ENCODE measurements at regions not wholly inside any gene's neighbourhood (a gene's known extent, or its start where the extent isn't known, plus 50 kb on each side); places are given as distances from the start of the nearest gene placed in this dataset.
"Not testable (repeated sequence)": the region's sequence is repeated elsewhere in the genome, so short reads cannot be mapped to it uniquely, and the experiment has no call there.

GRCh38 chr10:64011912-64012714 is 490.9 kb downstream of the REEP3 start:
- no peak for DNase-seq (ENCODE audit: low read depth in 2 of 2)

- DNase-seq (ENCODE audit: low read depth in 2 of 2), result no peak
These were observed 493.1 kb downstream of the REEP3 start for GRCh38 chr10:64014281-64014680.

- DNase-seq (ENCODE audit: low read depth in 2 of 2), result no peak
These were observed 502.8 kb downstream of the REEP3 start for GRCh38 chr10:64023926-64024470.

- no peak for DNase-seq (ENCODE audit: low read depth in 2 of 2)
These were observed 512.5 kb downstream of the REEP3 start for GRCh38 chr10:64033711-64034110.

GRCh38 chr10:64036321-64036930 is 515.2 kb downstream of the REEP3 start:
- no peak for DNase-seq (ENCODE audit: low read depth in 2 of 2)

- no peak for DNase-seq (ENCODE audit: low read depth in 2 of 2)
These were observed 516.0 kb downstream of the REEP3 start for GRCh38 chr10:64037071-64037661.

GRCh38 chr10:64038107-64038506 is 516.9 kb downstream of the REEP3 start:
- DNase-seq (ENCODE audit: low read depth in 2 of 2), result no peak

- no peak for DNase-seq (ENCODE audit: low read depth in 2 of 2)
These were observed 518.0 kb downstream of the REEP3 start for GRCh38 chr10:64039198-64039597.

GRCh38 chr10:64040781-64041180 is 519.6 kb downstream of the REEP3 start:
- DNase-seq (ENCODE audit: low read depth in 2 of 2), result no peak

GRCh38 chr10:64041185-64041988 is 520.2 kb downstream of the REEP3 start:
- DNase-seq (ENCODE audit: low read depth in 2 of 2), result peak; percentile 47 to 54

GRCh38 chr10:64041989-64042490 is 520.8 kb downstream of the REEP3 start:
- DNase-seq (ENCODE audit: low read depth in 2 of 2), result no peak

GRCh38 chr10:64044098-64044497 is 522.9 kb downstream of the REEP3 start:
- no peak for DNase-seq (ENCODE audit: low read depth in 2 of 2)

GRCh38 chr10:64044957-64045632 is 523.9 kb downstream of the REEP3 start:
- DNase-seq (ENCODE audit: low read depth in 2 of 2), result not testable (repeated sequence)

GRCh38 chr10:64054392-64054791 is 533.2 kb downstream of the REEP3 start:
- no peak for DNase-seq (ENCODE audit: low read depth in 2 of 2)

- DNase-seq (ENCODE audit: low read depth in 2 of 2), result no peak
These were observed 538.7 kb downstream of the REEP3 start for GRCh38 chr10:64059884-64060283.

GRCh38 chr10:64060389-64060788 is 539.2 kb downstream of the REEP3 start:
- DNase-seq (ENCODE audit: low read depth in 2 of 2), result no peak

- no peak for DNase-seq (ENCODE audit: low read depth in 2 of 2)
These were observed 541.6 kb downstream of the REEP3 start for GRCh38 chr10:64062793-64063192.

- DNase-seq (ENCODE audit: low read depth in 2 of 2), result no peak
These were observed 545.9 kb downstream of the REEP3 start for GRCh38 chr10:64067009-64067606.

GRCh38 chr10:64067859-64068258 is 546.7 kb downstream of the REEP3 start:
- DNase-seq (ENCODE audit: low read depth in 2 of 2), result no peak

GRCh38 chr10:64070241-64070640 is 549.0 kb downstream of the REEP3 start:
- DNase-seq (ENCODE audit: low read depth in 2 of 2), result no peak

GRCh38 chr10:64071218-64071617 is 550.0 kb downstream of the REEP3 start:
- no peak for DNase-seq (ENCODE audit: low read depth in 2 of 2)
